ENCODE measurements at regions not wholly inside any gene's neighbourhood (a gene's known extent, or its start where the extent isn't known, plus 50 kb on each side); places are given as distances from the start of the nearest gene placed in this dataset.

GRCh38 chr2:212903413-212903812 is 248.0 kb downstream of the IKZF2 start:
- Histone ChIP-seq H3K27ac (no peak overlapping the region), H3K36me3 (no peaks in the 10 kb centered on the region), H3K27me3 (replicated peaks; ENCODE audit: insufficient read depth) (no peaks in the 10 kb centered on the region), H3K9me3 (no peaks in the 10 kb centered on the region), H3K4me3 (no peak overlapping the region), H3K4me1 (ENCODE audit: control insufficient read depth in 1 of 2, low read depth in 2 of 2) (no peaks in the 10 kb centered on the region)
- DNase-seq (ENCODE audit: low spot score) (no peak), ATAC-seq (ENCODE audit: insufficient number of reproducible peaks, low FRiP score, low read depth) (no peak)
- no peak for TF ChIP-seq CTCF (IDR thresholded peaks at IDR 0.05)

GRCh38 chr2:212902421-212902820 is 249.0 kb downstream of the IKZF2 start:
- no peak overlapping the region for H3K27ac ChIP-seq
- H3K4me3 ChIP-seq: no peak overlapping the region
- no peak for DNase-seq (ENCODE audit: low spot score)
- no peaks in the 10 kb centered on the region for H3K4me1 ChIP-seq (ENCODE audit: control insufficient read depth in 1 of 2, low read depth in 2 of 2)
- H3K27me3 ChIP-seq (replicated peaks; ENCODE audit: insufficient read depth): no peaks in the 10 kb centered on the region
- H3K9me3 ChIP-seq: no peaks in the 10 kb centered on the region
- no peak for TF ChIP-seq CTCF (IDR thresholded peaks at IDR 0.05)
- H3K36me3 ChIP-seq: no peaks in the 10 kb centered on the region
- no peak for ATAC-seq (ENCODE audit: insufficient number of reproducible peaks, low FRiP score, low read depth)

GRCh38 chr2:212901604-212902275 is 249.7 kb downstream of the IKZF2 start:
- Histone ChIP-seq H3K4me1 (ENCODE audit: control insufficient read depth in 1 of 2, low read depth in 2 of 2) (no peaks in the 10 kb centered on the region), H3K27me3 (replicated peaks; ENCODE audit: insufficient read depth) (no peaks in the 10 kb centered on the region), H3K36me3 (no peaks in the 10 kb centered on the region), H3K27ac (no peak overlapping the region), H3K9me3 (no peaks in the 10 kb centered on the region), H3K4me3 (no peak overlapping the region)
- no peak for TF ChIP-seq CTCF (IDR thresholded peaks at IDR 0.05)
- ATAC-seq (ENCODE audit: insufficient number of reproducible peaks, low FRiP score, low read depth) (no peak), DNase-seq (ENCODE audit: low spot score) (no peak)

GRCh38 chr2:212900715-212901114 is 250.7 kb downstream of the IKZF2 start:
- Histone ChIP-seq H3K4me3 (no peak overlapping the region), H3K27me3 (replicated peaks; ENCODE audit: insufficient read depth) (no peaks in the 10 kb centered on the region), H3K9me3 (no peaks in the 10 kb centered on the region), H3K4me1 (ENCODE audit: control insufficient read depth in 1 of 2, low read depth in 2 of 2) (no peaks in the 10 kb centered on the region), H3K36me3 (no peaks in the 10 kb centered on the region), H3K27ac (no peak overlapping the region)
- ATAC-seq (ENCODE audit: insufficient number of reproducible peaks, low FRiP score, low read depth) (no peak), DNase-seq (ENCODE audit: low spot score) (no peak)
- no peak for TF ChIP-seq CTCF (IDR thresholded peaks at IDR 0.05)

GRCh38 chr2:212898011-212898410 is 253.4 kb downstream of the IKZF2 start:
- no peak overlapping the region for H3K27ac ChIP-seq
- DNase-seq (ENCODE audit: low spot score) (no peak), ATAC-seq (ENCODE audit: insufficient number of reproducible peaks, low FRiP score, low read depth) (no peak)
- no peaks in the 10 kb centered on the region for H3K36me3 ChIP-seq
- H3K27me3 ChIP-seq (replicated peaks; ENCODE audit: insufficient read depth): no peaks in the 10 kb centered on the region
- H3K4me3 ChIP-seq: no peak overlapping the region
- H3K9me3 ChIP-seq: no peaks in the 10 kb centered on the region
- H3K4me1 ChIP-seq (ENCODE audit: control insufficient read depth in 1 of 2, low read depth in 2 of 2): no peaks in the 10 kb centered on the region
- no peak for TF ChIP-seq CTCF (IDR thresholded peaks at IDR 0.05)
